HG02870 (cell line): ENCODE measurements at regions not wholly inside any gene's neighbourhood (a gene's known extent, or its start where the extent isn't known, plus 50 kb on each side); places are given as distances from the start of the nearest gene placed in this dataset.

Experiments used
- ATAC-seq: cut with Tn5 transposase; IDR thresholded peaks from one replicate; pipeline ENCODE4 v1.9.1; 2021; ENCODE audit warnings: mild to moderate bottlenecking, moderate library complexity; ENCODE audit not compliant: unreplicated experiment

DNA sequence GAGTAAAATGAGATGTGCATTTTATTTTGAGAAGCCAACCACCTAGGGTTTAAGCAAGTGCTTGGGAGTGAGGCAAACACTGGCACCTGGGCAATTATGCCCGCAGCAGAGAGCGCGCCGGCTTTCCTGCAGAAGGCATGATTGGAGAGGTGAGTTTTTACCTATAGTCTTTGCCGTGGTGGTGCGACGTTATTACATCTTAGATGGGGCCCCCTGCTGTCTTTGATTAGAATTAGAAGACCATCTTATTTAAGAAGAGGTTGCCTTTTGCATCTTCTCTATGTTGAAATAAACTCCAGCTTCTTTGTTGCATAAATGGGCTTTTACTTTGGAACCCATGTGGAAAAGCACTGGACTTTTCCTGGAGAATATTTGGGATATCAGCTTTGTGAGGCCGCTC is 409.5 kb downstream of the GLRX3 start:
- no peak for ATAC-seq

DNA sequence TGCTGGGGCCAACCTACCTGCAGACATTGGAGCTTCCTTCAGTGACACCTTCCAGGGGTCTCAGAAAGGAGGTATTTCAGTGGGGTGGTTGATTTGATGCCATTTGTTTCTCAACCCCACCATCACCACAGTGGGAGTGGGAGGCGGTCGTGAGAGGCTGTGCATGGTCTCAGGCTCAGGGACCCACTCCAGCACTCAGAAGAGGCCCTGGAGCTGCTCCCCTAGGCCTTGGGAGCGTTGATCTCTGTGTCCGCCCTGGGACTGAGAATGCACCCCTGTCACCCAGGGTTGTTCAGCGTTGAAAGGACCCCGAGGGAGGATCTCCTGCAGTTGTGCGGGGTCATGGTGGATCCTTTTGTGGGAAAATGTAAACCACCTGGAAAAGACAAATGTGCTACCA is 410.6 kb downstream of the GLRX3 start:
- no peak for ATAC-seq

DNA sequence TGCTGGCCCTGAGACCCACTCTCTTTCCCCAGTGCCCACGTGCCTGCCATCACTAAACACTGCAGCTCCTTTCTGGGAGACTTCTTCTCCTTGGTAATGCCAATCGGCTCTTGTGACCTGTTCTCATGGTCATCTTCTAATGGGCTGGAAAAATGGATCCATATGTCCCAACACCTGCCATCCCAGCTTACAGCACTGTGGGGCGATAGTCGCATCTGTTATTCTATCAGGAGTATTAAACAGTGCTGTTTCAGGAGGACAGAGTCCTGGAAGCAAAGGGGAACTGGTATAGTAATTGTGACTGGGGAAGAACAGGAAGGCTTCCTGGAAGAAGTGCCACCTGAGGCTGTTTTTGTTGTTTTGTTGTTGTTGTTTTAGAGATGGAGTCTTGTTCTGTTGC is 411.2 kb downstream of the GLRX3 start:
- ATAC-seq = no peak

DNA sequence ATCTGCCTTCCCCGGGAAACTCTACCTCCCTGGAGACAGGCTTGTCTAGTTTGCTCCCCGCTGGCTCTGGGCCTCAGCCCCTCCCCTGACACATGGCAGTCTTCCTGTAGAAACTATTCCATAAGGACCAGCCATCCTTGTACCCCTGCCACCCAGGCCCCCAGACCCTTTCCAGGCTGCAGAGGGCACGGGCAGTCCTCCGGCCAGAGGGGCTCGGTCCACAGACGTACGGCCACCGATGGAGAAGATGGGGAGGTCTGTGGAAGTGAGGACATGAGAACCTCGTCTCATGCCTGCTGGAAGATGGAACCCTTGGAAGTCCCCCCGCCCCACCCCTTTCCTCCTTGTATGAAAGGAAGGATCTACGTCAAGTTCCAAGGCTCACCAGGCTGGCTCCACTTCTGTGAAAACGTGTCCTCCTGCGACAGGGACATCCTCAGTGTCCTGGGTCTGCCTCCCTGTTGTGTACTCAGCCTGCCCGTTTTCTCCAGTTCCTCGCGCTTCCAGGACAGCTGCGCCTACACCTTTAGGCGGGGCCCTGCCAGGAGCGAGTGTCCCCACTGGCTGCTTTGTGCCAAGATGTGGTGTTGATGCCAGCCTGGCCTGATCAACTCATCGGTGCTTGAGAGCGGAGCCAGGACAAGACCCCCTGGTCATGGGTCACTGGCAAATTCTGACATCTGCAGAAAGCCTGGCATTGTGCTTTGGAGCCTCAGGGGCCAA is 414.9 kb downstream of the GLRX3 start:
- no peak for ATAC-seq

DNA sequence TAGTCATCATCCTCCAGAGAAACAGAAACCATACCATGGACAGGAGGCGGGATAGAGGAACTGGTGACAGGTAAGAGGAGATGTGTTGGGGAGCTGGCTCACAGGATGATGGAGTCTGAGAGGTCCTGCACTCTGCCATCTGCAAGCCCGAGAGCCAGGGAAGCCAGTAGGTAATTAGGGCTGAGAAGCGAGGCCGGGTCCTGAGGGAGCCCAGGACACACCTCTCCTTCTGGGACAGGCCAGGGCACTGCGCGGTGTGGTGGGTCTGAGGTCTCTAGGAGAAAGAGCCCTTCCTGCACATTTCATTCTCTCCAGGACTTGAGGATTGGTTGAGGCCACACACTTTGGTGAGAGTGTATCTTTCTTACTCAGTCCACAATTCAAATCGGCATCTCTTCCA is 415.5 kb downstream of the GLRX3 start:
- ATAC-seq = no peak

GRCh38 chr10:130553826-130554225 is 417.6 kb downstream of the GLRX3 start:
- ATAC-seq = no peak

DNA sequence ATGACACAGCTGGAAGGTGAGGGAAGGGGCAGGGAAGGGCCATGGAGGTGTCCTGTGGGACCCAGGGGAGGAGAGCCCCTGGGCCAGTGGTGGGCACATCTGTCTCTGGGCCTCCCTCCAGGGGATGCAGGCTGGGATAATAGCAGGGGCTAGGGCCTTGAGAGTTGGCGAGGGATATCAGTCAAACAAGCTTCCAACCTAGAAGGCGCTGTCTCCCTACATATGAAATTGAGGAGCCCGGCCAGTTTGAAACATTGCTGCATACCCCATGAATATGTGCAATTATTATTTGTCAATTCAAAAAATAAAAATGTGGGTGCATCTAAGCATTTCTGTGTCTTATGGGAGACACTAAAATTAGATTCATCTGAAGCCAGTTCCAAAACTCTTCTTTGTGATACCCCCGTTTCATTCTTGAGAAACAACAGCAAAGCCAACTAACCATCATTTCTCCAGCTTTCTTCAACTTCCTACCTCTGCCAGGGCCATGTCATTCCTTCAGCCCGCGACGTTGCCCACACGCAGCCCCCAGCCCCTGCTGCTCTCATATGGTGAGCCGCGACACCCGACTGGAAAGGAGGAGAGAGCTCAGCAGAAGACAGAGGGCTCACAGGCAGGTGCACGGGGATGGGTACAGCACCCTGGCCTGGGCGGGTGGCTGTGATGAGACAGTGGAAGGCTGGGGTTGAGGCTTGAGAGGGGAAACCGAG is 418.7 kb downstream of the GLRX3 start:
- no peak for ATAC-seq

- ATAC-seq = no peak
Measured at GRCh38 chr10:130555411-130555750, 419.2 kb downstream of the GLRX3 start.

GRCh38 chr10:130557181-130557845 is 421.1 kb downstream of the GLRX3 start:
- ATAC-seq = no peak

DNA sequence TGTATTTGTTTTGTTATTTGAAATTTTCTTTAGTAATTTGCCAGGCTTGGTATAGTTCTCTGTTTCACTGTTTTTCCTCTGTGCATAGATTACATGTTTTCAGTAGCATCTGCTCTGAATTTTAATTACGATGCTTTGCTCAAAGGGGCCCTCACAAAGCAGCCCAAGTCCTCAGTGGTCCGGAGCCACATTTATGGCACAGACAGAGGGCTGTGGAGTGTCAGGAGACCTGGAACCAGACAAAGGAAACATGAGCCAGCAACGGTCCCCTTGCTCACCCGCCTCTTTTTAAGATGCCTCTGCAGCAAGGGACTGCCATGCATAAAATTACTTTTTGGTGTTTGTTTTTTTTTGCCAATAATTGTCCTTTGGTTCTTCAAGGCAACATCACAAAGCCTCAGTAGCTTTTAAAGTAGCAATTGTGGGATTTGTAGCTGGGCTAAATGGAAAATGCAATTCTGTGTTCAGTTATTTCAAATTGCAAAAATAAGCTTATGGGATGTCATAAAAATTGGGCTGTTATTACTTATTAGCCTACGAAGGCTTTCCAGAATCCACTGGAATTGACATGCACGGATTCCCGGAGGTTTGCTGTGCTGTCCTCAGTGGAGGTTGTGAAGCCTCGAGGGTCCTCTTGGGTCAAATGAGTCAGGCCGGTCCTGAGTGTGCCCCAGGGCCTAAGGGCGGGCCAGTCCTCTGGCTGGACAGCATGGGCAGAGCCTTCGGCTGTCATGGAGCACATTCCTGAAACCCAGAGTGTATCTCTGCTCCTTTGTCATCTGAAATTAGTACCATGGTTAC is 422.8 kb downstream of the GLRX3 start:
- ATAC-seq = no peak

GRCh38 chr10:130559547-130559880 is 423.3 kb downstream of the GLRX3 start:
- no peak for ATAC-seq

DNA sequence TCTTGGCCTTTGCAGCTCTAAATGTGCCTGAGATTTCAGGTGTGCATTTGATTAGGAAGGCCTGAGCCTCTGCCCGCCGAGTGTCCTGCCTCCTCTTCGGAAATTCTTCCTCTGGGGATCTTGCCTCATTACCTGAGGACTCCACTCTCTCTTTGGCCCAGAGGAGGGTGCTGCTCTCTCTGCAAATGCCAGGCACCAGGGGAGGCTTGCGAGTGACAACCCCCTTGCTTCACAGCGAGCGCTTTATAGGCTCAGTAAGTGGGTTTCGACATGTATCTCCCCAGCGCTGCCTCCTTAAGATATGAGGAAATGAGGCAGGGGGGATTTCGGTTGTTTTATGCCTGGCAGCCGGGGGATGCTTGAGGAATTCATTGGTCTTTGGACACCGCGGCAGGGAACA is 423.9 kb downstream of the GLRX3 start:
- ATAC-seq = no peak

DNA sequence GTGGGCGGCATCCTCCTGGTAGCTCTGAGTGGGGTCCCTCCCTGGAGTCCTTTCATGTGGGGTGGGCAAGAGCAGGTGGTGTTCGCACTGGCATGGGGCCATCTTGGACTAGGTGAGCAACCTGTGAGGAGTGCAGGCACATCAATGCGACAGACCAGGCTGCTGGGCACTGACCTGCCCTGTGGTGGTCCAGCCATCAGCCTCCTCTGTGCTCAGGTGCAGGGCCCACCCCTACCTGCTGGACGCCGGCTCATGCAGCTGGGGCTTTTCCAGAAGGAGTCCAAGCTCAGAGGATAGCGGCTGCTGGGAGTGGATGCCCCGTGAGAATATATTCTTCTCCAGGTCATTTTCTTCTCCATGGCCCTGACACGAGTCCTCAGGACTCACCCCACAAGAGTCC is 424.4 kb downstream of the GLRX3 start:
- no peak for ATAC-seq

DNA sequence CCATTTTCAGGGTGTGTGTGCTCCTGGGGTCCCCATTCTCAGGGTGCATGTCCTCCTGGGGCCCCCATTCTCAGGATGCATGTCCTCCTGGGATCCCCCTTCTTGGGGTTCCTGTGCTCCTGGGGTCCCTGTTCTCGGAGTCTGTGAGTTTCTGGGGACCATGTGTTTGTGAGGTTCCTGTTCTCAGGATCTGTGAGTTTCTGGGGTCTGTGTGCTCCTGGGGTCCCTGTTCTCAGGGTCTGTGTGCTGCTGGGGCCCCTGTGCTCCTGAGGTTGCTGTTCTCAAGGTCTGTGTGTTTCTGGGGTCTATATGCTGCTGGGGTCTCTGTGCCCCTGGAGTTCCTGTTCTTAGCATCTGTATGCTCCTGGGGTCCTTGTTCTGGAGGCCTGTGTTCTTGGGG is 425.5 kb downstream of the GLRX3 start:
- no peak for ATAC-seq

GRCh38 chr10:130567011-130567410 is 430.8 kb downstream of the GLRX3 start:
- ATAC-seq = no peak

- ATAC-seq = no peak
Measured at GRCh38 chr10:130567436-130567835, 431.2 kb downstream of the GLRX3 start.

GRCh38 chr10:130568246-130568645 is 432.1 kb downstream of the GLRX3 start:
- no peak for ATAC-seq

- ATAC-seq = no peak
Measured at GRCh38 chr10:130570074-130570473, 433.9 kb downstream of the GLRX3 start.

DNA sequence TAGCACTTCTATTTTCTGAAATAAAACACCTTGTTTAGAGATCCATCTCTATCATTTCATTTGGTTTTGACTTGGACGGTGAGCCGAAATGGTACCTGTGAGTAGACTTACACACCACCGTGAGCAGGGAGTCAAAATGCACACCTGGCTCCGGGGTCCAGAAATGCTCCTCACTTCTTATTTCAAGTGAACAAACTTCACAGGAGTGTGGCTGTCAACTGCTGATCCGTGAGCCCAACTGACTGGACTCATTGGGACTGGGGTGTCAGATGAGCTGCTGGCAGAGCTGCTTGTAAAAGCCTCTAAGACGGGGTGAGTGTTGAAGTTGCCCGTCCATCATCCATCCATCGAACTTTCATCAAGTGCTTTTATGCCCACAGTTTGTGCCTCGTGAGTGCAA is 435.5 kb downstream of the GLRX3 start:
- no peak for ATAC-seq

DNA sequence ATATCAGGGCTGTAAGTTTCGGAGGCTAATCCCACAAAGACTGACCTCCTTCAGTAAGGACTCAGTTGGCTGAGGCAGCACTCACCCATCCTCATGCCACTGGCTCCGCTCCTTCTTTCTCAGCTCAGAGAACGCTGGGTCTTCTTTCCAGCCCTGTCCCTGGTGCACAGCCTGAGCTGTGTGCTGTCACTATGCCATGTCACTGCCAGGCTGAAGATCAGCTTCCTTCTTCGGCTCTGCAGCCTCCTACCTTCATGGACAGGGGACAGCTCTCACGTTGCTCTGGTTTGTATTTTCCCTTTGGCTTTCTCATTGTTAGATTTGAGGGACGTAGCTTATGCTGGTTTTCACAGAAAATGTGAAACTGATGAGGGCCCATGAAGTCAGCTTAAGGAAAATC is 437.3 kb downstream of the GLRX3 start:
- no peak for ATAC-seq

- ATAC-seq = no peak
Measured at GRCh38 chr10:130575756-130576285, 439.6 kb downstream of the GLRX3 start.
